Body of pancreas (tissue), 4 donors: ENCODE measurements at regions not wholly inside any gene's neighbourhood (a gene's known extent, or its start where the extent isn't known, plus 50 kb on each side); places are given as distances from the start of the nearest gene placed in this dataset.

Source experiments
- POLR2A ChIP-seq, 3 donors: fragments of 450-650 bp; IDR thresholded peaks; one replicate each; pipeline ENCODE4 v1.6.1; 2016; ENCODE audit warnings: antibody characterized with exemption in 3 of 3, mild to moderate bottlenecking in 2 of 3
- TF ChIP-seq, protein P1 (sequence below), 7 experiments: fragments of 450-650 bp in 4 of 7; fragments of 200-600 bp in 3 of 7; sonication (generic) in 3 of 7; IDR thresholded peaks; one replicate each; pipeline ENCODE4 v1.5.1; 2016 to 2019; ENCODE audit warnings: antibody characterized with exemption in 7 of 7

DNA sequence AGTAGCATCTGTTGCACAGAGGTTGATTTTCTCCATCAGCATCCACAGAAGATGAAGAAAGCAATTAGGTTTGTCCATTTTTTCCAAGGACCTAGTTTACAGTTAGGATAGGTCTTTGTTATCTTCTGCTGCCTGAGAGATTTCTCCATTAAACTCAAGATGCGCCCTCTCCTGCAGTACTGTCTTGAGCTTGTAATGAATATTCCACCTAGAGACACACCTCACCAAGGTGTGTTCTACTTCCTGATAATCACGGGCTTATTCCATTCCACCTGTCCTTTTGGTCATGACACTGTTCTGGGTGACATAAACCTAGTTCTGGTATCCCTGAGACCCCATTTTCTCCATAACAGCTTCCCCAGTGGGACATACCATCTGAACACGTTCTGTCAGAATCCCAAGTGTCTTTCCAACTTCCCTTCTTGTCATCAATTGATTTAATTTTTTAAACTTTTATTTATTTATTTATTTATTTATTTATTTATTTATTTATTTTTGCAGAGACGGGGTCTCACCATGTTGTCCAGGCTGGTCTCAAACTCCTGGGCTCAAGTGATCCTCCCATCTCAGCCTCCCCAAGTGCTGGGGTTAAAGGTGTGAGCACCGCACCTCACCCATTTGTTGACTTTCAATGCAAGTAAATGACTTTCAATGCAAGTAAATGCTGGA is 75.6 kb upstream of the HS3ST5 start:
- TF ChIP-seq POLR2A (IDR thresholded peaks at IDR 0.05), result no peak
- TF ChIP-seq, protein P1, sequence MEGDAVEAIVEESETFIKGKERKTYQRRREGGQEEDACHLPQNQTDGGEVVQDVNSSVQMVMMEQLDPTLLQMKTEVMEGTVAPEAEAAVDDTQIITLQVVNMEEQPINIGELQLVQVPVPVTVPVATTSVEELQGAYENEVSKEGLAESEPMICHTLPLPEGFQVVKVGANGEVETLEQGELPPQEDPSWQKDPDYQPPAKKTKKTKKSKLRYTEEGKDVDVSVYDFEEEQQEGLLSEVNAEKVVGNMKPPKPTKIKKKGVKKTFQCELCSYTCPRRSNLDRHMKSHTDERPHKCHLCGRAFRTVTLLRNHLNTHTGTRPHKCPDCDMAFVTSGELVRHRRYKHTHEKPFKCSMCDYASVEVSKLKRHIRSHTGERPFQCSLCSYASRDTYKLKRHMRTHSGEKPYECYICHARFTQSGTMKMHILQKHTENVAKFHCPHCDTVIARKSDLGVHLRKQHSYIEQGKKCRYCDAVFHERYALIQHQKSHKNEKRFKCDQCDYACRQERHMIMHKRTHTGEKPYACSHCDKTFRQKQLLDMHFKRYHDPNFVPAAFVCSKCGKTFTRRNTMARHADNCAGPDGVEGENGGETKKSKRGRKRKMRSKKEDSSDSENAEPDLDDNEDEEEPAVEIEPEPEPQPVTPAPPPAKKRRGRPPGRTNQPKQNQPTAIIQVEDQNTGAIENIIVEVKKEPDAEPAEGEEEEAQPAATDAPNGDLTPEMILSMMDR (IDR thresholded peaks at IDR 0.05), result no peak
